NOMO-1 treated with dmso at 0.1 percent for 144 hours (cell line): ENCODE measurements at regions not wholly inside any gene's neighbourhood (a gene's known extent, or its start where the extent isn't known, plus 50 kb on each side); places are given as distances from the start of the nearest gene placed in this dataset.

Source experiments
- DNase-seq: peaks from one replicate; lab custom pipeline; 2025; ENCODE audit not compliant: unreplicated experiment; lab: John Stamatoyannopoulos, UW

GRCh38 chr20:39623584-39624234, 661.6 kb downstream of the DHX35 start:
- DNase-seq = no peak

GRCh38 chr20:39619271-39619785, 657.2 kb downstream of the DHX35 start:
- no peak for DNase-seq

- DNase-seq = no peak
Observed at GRCh38 chr20:39611901-39612300, 649.8 kb downstream of the DHX35 start.

DNA sequence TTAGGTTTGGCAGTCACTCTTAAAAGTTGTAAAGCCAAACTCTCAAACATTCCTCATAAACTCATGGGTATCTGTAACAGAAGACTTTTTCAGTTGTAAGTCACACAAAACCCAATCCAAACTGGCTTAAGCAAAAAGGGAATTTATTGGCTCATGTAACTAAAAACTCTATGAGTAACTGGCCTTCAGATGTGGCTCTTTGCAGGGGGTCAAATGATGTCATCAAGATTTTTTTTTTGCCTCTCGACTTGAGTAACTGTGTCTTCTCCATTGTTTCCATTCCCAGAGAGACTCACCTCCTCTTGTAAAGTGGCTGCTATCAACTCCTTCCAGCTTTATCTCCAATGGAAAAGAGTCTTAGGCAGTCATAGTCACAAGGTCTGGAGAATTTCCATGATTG, 645.0 kb downstream of the DHX35 start:
- no peak for DNase-seq

DNA sequence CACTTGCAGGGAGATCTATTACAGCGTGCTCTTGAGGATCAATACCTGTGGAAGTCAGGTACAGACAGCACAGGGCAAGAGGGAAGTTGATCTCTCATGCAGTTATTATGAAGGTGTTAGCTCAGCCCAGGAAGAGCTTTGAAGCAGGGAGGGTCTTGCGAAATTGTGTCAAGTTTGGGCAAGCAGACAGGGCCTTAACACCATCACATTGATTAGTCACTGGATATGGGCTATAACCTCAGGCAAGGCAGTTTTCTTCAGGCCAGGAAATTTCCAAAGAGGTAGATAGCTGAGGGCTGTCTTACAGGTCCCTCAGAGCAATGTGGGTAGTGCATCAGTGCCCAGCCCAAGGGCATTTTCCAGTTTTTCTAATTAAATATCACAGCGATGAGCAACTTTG, 643.8 kb downstream of the DHX35 start:
- DNase-seq = no peak

DNA sequence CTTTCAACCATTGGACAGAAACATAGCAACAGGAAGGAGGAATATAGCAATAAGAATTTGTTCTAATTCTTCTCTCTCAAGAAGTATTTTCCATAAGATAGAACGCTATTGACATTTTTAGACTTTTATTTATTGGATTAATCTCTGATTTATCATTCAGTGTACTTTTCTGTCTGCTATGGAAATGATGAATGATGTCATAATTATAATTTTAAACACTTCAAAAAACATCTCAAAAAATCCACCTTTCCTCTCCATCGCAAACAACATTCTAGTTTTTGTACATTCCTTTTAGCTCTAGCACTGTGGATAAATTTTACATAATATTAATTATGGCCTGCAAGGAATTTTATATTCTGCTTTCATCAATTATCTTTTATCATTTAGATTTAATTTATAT, 643.2 kb downstream of the DHX35 start:
- no peak for DNase-seq

GRCh38 chr20:39603219-39603618, 641.1 kb downstream of the DHX35 start:
- no peak for DNase-seq

DNA sequence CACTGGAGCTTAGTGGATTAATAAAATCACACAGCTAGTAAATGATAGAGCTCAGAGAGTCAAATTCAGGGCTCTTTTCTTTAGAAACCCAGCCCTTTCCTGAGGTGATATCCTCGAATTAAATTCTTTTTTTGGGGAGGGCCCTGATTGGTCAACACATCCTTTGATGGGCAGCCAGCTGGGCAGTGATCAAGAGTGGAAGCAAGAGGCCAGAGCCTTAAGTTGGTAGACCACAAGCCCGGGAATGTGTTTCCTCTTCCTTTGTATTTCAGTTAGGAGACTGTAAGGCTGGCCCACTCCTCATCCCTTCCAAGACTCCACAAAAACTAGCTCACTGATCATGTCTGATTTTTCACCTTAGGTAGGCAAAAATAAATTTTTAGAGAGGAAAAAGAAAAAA, 640.5 kb downstream of the DHX35 start:
- no peak for DNase-seq

DNA sequence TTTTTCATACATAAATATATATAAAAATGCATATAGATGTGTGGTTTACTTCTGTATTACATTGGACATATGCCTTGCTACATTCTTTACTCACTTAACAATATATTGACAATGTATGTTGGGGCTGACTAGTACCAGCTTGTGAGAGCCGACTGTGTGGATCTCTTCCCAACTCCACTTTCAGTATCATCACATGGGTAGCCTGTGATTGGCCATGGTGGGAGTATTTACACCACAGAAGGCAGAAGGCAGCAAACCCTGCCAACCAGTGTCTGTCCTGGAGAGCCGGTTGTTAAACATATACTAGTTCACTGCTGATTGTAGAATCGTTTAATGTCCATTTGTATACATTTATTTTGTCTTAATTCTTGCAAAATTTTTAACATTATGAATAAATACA, 638.7 kb downstream of the DHX35 start:
- DNase-seq = no peak

- DNase-seq = no peak
Observed at GRCh38 chr20:39600156-39600555, 638.0 kb downstream of the DHX35 start.

DNA sequence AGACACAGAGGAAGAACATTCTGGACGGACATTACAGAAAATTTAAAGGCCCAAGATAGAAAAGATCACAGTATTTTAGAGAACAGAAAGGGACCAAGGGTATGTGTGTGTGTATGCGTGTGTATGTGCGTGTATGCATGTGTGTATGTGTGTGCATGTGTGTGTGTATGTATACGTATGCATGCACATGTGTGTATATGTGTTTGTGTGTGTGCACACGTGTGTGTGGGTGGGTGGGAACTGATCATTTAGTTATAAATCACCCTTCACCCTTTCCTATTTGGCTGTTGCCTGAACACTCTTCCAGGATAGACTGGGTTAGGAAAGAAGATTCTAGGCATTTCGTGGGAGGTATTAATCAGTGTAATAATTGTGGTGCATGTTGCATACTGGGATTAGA, 634.4 kb downstream of the DHX35 start:
- DNase-seq = no peak

DNA sequence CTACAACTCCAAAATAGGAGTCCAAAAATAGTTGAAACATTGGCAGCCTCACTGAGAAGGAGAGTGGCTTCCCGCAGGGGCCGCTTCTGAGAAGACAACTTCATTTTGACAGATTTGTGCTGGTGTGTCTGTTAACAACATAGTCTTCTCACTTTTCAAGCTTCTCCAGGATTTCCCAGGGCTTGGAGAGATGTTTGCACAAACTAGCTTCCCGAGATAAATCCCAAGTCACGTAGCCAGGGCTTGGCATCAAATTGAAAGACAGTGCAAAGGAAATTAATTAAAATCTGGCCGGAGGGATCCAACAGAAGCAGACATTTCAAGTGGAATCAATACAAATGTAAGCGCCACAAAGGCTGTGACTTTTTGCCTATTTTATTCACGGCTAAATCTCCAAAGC, 630.2 kb downstream of the DHX35 start:
- DNase-seq = no peak

GRCh38 chr20:39588148-39588757, 626.1 kb downstream of the DHX35 start:
- no peak for DNase-seq

GRCh38 chr20:39581034-39581433, 618.9 kb downstream of the DHX35 start:
- no peak for DNase-seq

DNA sequence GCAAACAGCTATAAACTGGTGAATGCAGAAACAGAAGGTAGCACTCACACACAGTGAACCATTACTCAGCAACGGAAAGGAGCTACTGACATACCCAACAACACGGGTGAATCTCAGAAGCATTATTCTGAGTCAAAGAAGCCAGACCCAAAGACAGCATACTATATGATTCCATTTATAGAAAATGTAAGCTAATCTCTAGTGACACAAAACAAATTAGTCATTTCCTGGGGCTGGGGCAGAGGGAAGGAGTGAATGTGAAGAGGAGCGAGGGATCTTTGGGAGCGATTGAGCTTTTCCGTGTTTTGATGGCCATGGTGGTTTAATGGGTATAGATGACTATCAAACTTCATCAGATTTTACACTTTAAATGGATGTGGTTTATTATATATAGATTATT, 614.6 kb downstream of the DHX35 start:
- DNase-seq = no peak

DNA sequence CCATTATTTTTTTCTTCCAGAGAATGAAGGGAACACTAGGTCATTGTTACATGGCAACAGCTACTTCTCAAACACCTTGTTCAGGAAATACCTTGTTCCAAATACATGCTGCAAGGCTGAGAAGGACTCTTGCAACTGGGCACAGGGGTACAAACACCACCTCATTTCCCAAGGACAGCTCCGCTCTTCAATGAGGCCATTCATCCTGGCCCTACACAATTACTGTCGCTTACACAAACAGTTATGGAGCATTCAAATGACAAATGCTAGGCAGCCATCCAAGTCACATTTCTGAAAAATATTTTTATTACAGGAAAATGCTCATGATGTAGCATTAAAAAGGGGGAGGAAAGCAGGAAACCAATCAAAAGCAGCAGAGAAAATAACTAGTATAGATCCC, 611.9 kb downstream of the DHX35 start:
- DNase-seq = no peak

- no peak for DNase-seq
Observed at GRCh38 chr20:39571171-39571570, 609.0 kb downstream of the DHX35 start.

DNA sequence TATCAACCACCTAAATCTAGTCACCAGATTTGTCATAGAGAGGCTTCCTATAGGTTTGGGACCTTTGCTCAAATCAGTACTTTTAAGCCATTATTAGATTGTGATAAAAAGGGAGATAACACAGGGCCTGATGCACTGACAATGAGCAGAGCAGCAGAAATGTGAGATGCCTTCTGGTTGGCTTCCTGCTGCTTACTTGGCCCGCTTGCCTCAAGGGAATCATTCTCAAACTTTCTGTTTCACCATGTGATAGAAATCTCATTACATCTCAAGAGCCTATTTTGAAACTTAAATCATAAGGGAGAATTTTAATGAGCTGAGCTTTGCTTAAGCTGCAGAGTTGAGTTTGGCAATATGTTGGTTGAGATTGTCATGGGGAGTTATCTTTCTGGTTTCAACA, 606.0 kb downstream of the DHX35 start:
- no peak for DNase-seq

DNA sequence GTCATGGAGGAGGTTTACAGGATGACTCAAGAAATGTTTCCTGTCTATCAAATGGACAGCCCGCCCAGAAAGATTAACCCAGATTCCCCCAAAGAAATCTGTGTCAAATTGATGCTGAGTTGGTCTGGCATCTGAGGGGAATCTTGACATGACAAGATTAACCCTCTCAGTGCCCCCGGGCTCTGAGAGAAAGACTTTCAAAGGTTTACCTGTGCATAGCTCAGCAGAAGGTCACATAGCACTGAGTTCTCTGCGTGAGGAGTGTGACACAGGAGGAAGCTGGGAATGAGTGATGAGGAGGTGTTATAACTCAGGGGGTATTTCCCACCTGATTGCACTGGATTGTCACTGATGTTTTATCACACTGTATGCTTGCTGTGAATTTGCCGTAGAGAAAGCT, 601.2 kb downstream of the DHX35 start:
- DNase-seq = no peak

- no peak for DNase-seq
Observed at GRCh38 chr20:39554341-39554740, 592.2 kb downstream of the DHX35 start.

DNA sequence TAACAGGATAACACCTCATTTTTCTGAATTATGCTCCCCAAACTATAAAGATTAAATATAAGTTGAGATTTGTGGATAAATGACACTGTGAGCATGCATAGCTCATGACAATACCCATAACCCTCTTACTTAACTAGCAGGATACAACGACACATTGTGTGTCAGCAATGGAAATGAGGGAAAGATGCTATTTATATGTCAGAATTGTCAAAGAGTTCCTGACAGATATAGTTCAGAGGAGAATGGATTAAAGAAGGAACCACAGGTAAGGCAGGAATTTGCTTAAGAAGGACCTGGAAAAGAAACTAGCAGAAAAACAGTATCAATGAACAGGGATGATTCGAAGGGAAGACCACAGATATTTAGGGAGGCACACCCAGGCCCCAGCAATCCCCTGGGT, 591.0 kb downstream of the DHX35 start:
- DNase-seq = no peak

GRCh38 chr20:39549733-39550132, 587.6 kb downstream of the DHX35 start:
- no peak for DNase-seq
